ENCODE measurements at regions not wholly inside any gene's neighbourhood (a gene's known extent, or its start where the extent isn't known, plus 50 kb on each side); places are given as distances from the start of the nearest gene placed in this dataset.

GRCh38 chr21:16597753-16598152 lies 868.0 kb downstream of the USP25 start:
- no peak for TF ChIP-seq POLR2A (IDR thresholded peaks at IDR 0.05; ENCODE audit: low read depth, low read length)
- TF ChIP-seq POLR2AphosphoS5 (IDR thresholded peaks at IDR 0.05; ENCODE audit: low read depth, low read length), result no peak
- TF ChIP-seq TAF1 (IDR thresholded peaks at IDR 0.05; ENCODE audit: low read depth, low read length), result no peak
- TF ChIP-seq POU2F2 (IDR thresholded peaks at IDR 0.05; ENCODE audit: low read depth, low read length), result no peak
